ENCODE measurements at regions not wholly inside any gene's neighbourhood (a gene's known extent, or its start where the extent isn't known, plus 50 kb on each side); places are given as distances from the start of the nearest gene placed in this dataset.

- TF ChIP-seq CTCF (IDR thresholded peaks at IDR 0.05) (no peak), POLR2A (IDR thresholded peaks at IDR 0.05) (no peak), EP300 (IDR thresholded peaks at IDR 0.05) (no peak)
These were observed 315.9 kb upstream of the TGFBR2 start for GRCh38 chr3:30290479-30290878.
